Upper lobe of left lung (tissue), 6 donors: ENCODE measurements at regions not wholly inside any gene's neighbourhood (a gene's known extent, or its start where the extent isn't known, plus 50 kb on each side); places are given as distances from the start of the nearest gene placed in this dataset.
A peak's percentile ranks its signal among the peaks of the same experiment; 100 is the strongest.

Source experiments
- ATAC-seq, 2 donors: fragments of 200-7000 bp; cut with Tn5 transposase; one replicate each; pipeline ENCODE4 v1.9.1; 2022; ENCODE audit warnings: mild to moderate bottlenecking in 2 of 2, moderate library complexity in 2 of 2; ENCODE audit not compliant: low FRiP score in 2 of 2
- DNase-seq, 2 donors: peaks; one replicate each; pipeline ENCODE4 v3.0.0-alpha.2; 2019 to 2020
- H3K27ac ChIP-seq, 4 donors: fragments of 200-600 bp; sonication (generic); one replicate each; pipeline ENCODE4 v1.5.1; 2016 to 2019
- H3K27me3 ChIP-seq, 4 donors: fragments of 200-600 bp; sonication (generic); one replicate each; pipeline ENCODE4 v1.5.1; 2017 to 2019
- H3K36me3 ChIP-seq, 4 donors: fragments of 200-600 bp; sonication (generic); one replicate each; pipeline ENCODE4 v1.5.1; 2016 to 2019
- H3K4me1 ChIP-seq, 4 donors: fragments of 200-600 bp; sonication (generic); one replicate each; pipeline ENCODE4 v1.5.1; 2018 to 2019
- H3K4me3 ChIP-seq, 4 donors: fragments of 200-600 bp; sonication (generic); one replicate each; pipeline ENCODE4 v1.5.1; 2017 to 2019; ENCODE audit warnings: mild to moderate bottlenecking in 2 of 4, moderate library complexity in 1 of 4
- H3K9me3 ChIP-seq, 4 donors: fragments of 200-600 bp; sonication (generic); one replicate each; pipeline ENCODE4 v1.5.1; 2018 to 2019
- CTCF ChIP-seq, 6 experiments: fragments of 450-650 bp in 4 of 6; fragments of 200-600 bp in 2 of 6; sonication (generic) in 2 of 6; IDR thresholded peaks; one replicate each; pipeline ENCODE4 v1.5.1; 2016 to 2019; ENCODE audit warnings: antibody characterized with exemption in 6 of 6
- EP300 ChIP-seq, 4 donors: sonication (generic); formaldehyde crosslinking; IDR thresholded peaks; one replicate each; pipeline ENCODE4 v1.5.1; 2017; ENCODE audit warnings: antibody characterized with exemption in 4 of 4, control low read depth in 2 of 4
- POLR2A ChIP-seq, 4 donors: fragments of 450-650 bp; IDR thresholded peaks; one replicate each; pipeline ENCODE4 v1.5.1; 2016 to 2017; ENCODE audit warnings: antibody characterized with exemption in 4 of 4, mild to moderate bottlenecking in 2 of 4
- POLR2AphosphoS5 ChIP-seq, 2 donors: sonication (generic); formaldehyde crosslinking; IDR thresholded peaks; one replicate each; pipeline ENCODE4 v1.5.1; 2017; ENCODE audit warnings: antibody characterized with exemption in 2 of 2
- WGBS, 2 donors: methylation state at CpG; one replicate each; pipeline ENCODE4 v1.1.5; 2017 to 2018; 5-methylcytosine and 5-hydroxymethylcytosine counted together
- donor health status: DM: no; HTN: no; CAD: no; lungs with moderate emphysema.
- donor health status: DM: no; HTN: yes; CAD: no; lungs with severe emphysema.

DNA sequence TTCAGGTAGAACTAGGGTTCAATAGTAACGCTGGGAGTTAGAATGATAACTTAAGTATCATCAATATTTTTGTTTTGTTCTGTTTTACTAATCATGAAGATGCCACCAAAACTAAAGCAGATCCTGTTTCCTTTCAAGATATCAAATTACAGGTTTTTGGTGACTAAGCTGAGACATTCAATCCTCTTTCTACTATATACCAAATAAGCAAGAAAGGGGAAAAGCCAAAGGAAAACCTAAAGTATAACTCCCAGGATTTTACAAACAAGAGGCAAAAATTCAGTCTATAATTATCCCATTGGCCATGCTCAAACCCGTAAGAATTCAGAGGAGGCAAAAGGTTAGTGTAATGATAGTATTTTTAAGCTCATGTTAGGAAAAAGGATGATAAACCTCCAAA lies 175.2 kb upstream of the CCDC150 start:
- no peak overlapping the region for H3K27ac ChIP-seq
- 90 to 93% methylated on average over 2 of the region's 2 CpGs for WGBS, 2 donors
- ATAC-seq (no peak), DNase-seq (no peak)
- H3K9me3 ChIP-seq, result no peaks in the 10 kb centered on the region
- no peak overlapping the region for H3K4me3 ChIP-seq
- H3K4me1 ChIP-seq, result no peaks in the 10 kb centered on the region
- H3K36me3 ChIP-seq, result no peaks in the 10 kb centered on the region
- H3K27me3 ChIP-seq, result no peaks in the 10 kb centered on the region
- TF ChIP-seq CTCF (IDR thresholded peaks at IDR 0.05), result no peak
- TF ChIP-seq EP300 (IDR thresholded peaks at IDR 0.05), result no peak
- TF ChIP-seq POLR2AphosphoS5 (IDR thresholded peaks at IDR 0.05), result no peak
- TF ChIP-seq POLR2A (IDR thresholded peaks at IDR 0.05), result no peak

GRCh38 chr2:196466581-196466980 lies 172.9 kb upstream of the CCDC150 start:
- no peak for TF ChIP-seq POLR2AphosphoS5 (IDR thresholded peaks at IDR 0.05)
- TF ChIP-seq POLR2A (IDR thresholded peaks at IDR 0.05), result no peak
- TF ChIP-seq CTCF (IDR thresholded peaks at IDR 0.05), result no peak
- no peak for TF ChIP-seq EP300 (IDR thresholded peaks at IDR 0.05)
- ATAC-seq, result no peak
- Histone ChIP-seq H3K4me3 (no peak overlapping the region), H3K4me1 (no peaks in the 10 kb centered on the region), H3K27me3 (no peaks in the 10 kb centered on the region), H3K9me3 (no peaks in the 10 kb centered on the region), H3K36me3 (no peaks in the 10 kb centered on the region), H3K27ac (no peak overlapping the region)
- no peak for DNase-seq
- 80 to 82% methylated on average over 2 of the region's 2 CpGs for WGBS, 2 donors

DNA sequence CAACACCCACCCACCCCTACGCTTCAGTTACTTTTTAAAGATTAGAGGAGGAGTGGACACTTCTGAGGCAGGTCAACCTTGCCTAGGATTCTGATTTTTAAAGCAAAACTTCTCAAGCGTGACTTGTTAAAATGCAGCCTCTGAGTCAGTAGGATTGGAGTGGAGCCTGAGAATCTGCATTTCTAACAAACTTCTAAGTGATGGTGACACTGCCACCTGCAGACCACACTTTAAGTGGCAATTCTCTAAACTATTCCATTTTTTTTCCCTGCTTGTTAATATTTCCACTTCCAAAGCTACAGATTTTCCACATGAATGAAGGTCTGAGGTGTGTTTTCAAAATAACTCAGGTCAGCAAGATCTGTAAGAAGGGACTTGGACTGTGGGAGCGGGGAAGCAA lies 171.1 kb upstream of the CCDC150 start:
- Histone ChIP-seq H3K27ac (no peak overlapping the region), H3K36me3 (no peaks in the 10 kb centered on the region), H3K27me3 (no peaks in the 10 kb centered on the region), H3K4me3 (no peak overlapping the region), H3K4me1 (no peaks in the 10 kb centered on the region), H3K9me3 (no peaks in the 10 kb centered on the region)
- DNase-seq (no peak), ATAC-seq (no peak)
- TF ChIP-seq POLR2AphosphoS5 (IDR thresholded peaks at IDR 0.05) (no peak), EP300 (IDR thresholded peaks at IDR 0.05) (no peak), CTCF (IDR thresholded peaks at IDR 0.05) (no peak), POLR2A (IDR thresholded peaks at IDR 0.05) (no peak)
- 94 to 95% methylated on average over 3 of the region's 3 CpGs for WGBS, 2 donors

DNA sequence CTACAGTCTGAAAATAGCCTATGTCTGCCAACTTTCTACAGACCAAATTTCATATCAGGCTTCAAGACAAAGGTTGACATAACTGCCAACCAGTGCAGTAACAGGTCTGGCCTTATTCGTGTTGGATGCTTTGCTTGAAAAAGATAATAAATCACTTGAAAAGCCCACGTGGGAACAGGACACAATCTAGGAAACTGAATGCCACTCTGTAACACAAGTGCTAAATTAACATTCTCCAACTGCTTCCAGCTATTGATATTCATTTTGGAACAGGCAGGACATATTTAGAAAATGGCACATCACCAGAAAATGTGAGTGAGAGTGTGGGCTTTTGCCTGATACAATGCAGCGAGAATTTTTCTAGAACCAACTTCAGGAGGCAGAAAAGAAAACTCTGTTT lies 165.9 kb upstream of the CCDC150 start:
- DNase-seq (no peak), ATAC-seq (no peak)
- Histone ChIP-seq H3K27me3 (no peaks in the 10 kb centered on the region), H3K36me3 (no peaks in the 10 kb centered on the region), H3K27ac (peak overlapping the region in 1 of 4 donors; percentile 17), H3K4me3 (no peak overlapping the region), H3K9me3 (no peaks in the 10 kb centered on the region), H3K4me1 (no peaks in the 10 kb centered on the region)
- 23 to 24% methylated on average over 3 of the region's 3 CpGs for whole genome bisulfite sequencing, 2 donors
- TF ChIP-seq EP300 (IDR thresholded peaks at IDR 0.05) (no peak), POLR2AphosphoS5 (IDR thresholded peaks at IDR 0.05) (no peak), POLR2A (IDR thresholded peaks at IDR 0.05) (no peak), CTCF (IDR thresholded peaks at IDR 0.05) (no peak)

DNA sequence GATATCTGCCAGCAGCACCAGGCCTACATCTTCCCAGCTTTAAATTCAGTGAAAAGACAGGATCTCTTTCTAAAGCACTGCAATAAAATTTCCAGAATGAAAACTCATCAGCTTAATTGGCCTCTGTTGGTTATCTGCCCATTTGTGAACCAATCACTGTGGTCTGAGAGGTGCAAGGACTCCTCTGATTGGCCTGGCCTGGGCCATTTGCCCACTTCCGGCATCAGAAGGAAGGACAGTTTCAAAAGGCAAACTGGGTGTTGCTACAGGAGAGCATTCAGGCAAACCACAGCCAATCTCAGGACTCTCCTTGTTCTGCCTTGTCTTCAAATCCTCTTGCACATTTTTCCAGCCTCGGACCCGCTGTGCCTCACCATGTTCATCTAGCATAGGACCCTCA lies 163.9 kb upstream of the CCDC150 start:
- no peaks in the 10 kb centered on the region for H3K9me3 ChIP-seq
- TF ChIP-seq POLR2AphosphoS5 (IDR thresholded peaks at IDR 0.05), result no peak
- TF ChIP-seq CTCF (IDR thresholded peaks at IDR 0.05), result no peak
- no peak for TF ChIP-seq EP300 (IDR thresholded peaks at IDR 0.05)
- no peak for TF ChIP-seq POLR2A (IDR thresholded peaks at IDR 0.05)
- no peak overlapping the region for H3K4me3 ChIP-seq
- H3K27ac ChIP-seq, result no peak overlapping the region
- DNase-seq (no peak), ATAC-seq (no peak)
- no peaks in the 10 kb centered on the region for H3K36me3 ChIP-seq
- no peaks in the 10 kb centered on the region for H3K27me3 ChIP-seq
- WGBS, 2 donors, result 82 to 95% methylated on average over 3 of the region's 3 CpGs
- H3K4me1 ChIP-seq, result no peaks in the 10 kb centered on the region
